Activated CD8-positive, alpha-beta memory T cell treated with anti-CD3 and anti-CD28 coated beads for 4 hours (primary cell): ENCODE measurements at regions not wholly inside any gene's neighbourhood (a gene's known extent, or its start where the extent isn't known, plus 50 kb on each side); places are given as distances from the start of the nearest gene placed in this dataset.

ENCODE experiments used
- DNase-seq, 2 donors: peaks; one replicate each; pipeline ENCODE4 v3.0.0-alpha.2; 2020; ENCODE audit warnings: low read depth in 2 of 2

GRCh38 chr3:111311709-111312235, 230.2 kb upstream of the CD96 start:
- no peak for DNase-seq

GRCh38 chr3:111314181-111314873, 227.7 kb upstream of the CD96 start:
- no peak for DNase-seq

- no peak for DNase-seq
Observed at GRCh38 chr3:111314898-111315297, 227.1 kb upstream of the CD96 start.

- no peak for DNase-seq
Observed at GRCh38 chr3:111315930-111316587, 225.9 kb upstream of the CD96 start.

GRCh38 chr3:111318289-111318688, 223.7 kb upstream of the CD96 start:
- no peak for DNase-seq

GRCh38 chr3:111319598-111319997, 222.4 kb upstream of the CD96 start:
- DNase-seq: no peak

- no peak for DNase-seq
Observed at GRCh38 chr3:111321786-111322185, 220.2 kb upstream of the CD96 start.

GRCh38 chr3:111323019-111323418, 219.0 kb upstream of the CD96 start:
- no peak for DNase-seq

GRCh38 chr3:111324151-111324550, 217.8 kb upstream of the CD96 start:
- DNase-seq: no peak

GRCh38 chr3:111324645-111325044, 217.4 kb upstream of the CD96 start:
- DNase-seq: no peak

GRCh38 chr3:111325160-111325718, 216.8 kb upstream of the CD96 start:
- DNase-seq: no peak

GRCh38 chr3:111326144-111326995, 215.6 kb upstream of the CD96 start:
- DNase-seq: no peak

- DNase-seq: no peak
Observed at GRCh38 chr3:111331306-111331705, 210.7 kb upstream of the CD96 start.

GRCh38 chr3:111331912-111332311, 210.1 kb upstream of the CD96 start:
- DNase-seq: no peak

GRCh38 chr3:111332488-111333080, 209.4 kb upstream of the CD96 start:
- no peak for DNase-seq

GRCh38 chr3:111333642-111334041, 208.4 kb upstream of the CD96 start:
- DNase-seq: no peak

GRCh38 chr3:111335512-111336303, 206.3 kb upstream of the CD96 start:
- no peak for DNase-seq

GRCh38 chr3:111336511-111336910, 205.5 kb upstream of the CD96 start:
- no peak for DNase-seq

- peak in 1 of 2 donors; percentile 6 for DNase-seq
Observed at GRCh38 chr3:111338059-111338698, 203.8 kb upstream of the CD96 start.

- DNase-seq: no peak
Observed at GRCh38 chr3:111339017-111339416, 203.0 kb upstream of the CD96 start.
